C4-2B (cell line): ENCODE measurements at regions not wholly inside any gene's neighbourhood (a gene's known extent, or its start where the extent isn't known, plus 50 kb on each side); places are given as distances from the start of the nearest gene placed in this dataset.

Source experiments
- H3K27ac ChIP-seq: fragments of 450-650 bp; 2 replicates; pipeline ENCODE4 v1.5.1; 2017
- ZFX ChIP-seq: fragments of 450-650 bp; IDR thresholded peaks from 2 replicates; pipeline ENCODE4 v1.6.1; 2017
- TF ChIP-seq, protein P1 (sequence below): fragments of 450-650 bp; conservative IDR thresholded peaks from 2 replicates; pipeline ENCODE4 v1.5.1; 2017; ENCODE audit warnings: mild to moderate bottlenecking

- TF ChIP-seq, protein P1, sequence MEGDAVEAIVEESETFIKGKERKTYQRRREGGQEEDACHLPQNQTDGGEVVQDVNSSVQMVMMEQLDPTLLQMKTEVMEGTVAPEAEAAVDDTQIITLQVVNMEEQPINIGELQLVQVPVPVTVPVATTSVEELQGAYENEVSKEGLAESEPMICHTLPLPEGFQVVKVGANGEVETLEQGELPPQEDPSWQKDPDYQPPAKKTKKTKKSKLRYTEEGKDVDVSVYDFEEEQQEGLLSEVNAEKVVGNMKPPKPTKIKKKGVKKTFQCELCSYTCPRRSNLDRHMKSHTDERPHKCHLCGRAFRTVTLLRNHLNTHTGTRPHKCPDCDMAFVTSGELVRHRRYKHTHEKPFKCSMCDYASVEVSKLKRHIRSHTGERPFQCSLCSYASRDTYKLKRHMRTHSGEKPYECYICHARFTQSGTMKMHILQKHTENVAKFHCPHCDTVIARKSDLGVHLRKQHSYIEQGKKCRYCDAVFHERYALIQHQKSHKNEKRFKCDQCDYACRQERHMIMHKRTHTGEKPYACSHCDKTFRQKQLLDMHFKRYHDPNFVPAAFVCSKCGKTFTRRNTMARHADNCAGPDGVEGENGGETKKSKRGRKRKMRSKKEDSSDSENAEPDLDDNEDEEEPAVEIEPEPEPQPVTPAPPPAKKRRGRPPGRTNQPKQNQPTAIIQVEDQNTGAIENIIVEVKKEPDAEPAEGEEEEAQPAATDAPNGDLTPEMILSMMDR, result no peak
- no peak for TF ChIP-seq ZFX
Measured at GRCh38 chr4:151611960-151612359, 148.8 kb downstream of the GATB start.

GRCh38 chr4:151613290-151613689, 147.5 kb downstream of the GATB start:
- TF ChIP-seq, protein P1, result no peak
- TF ChIP-seq ZFX, result no peak
- H3K27ac ChIP-seq, result no peak overlapping the region

More at GRCh38 chr4:151611960-151612359, 148.8 kb downstream of the GATB start:
- H3K27ac ChIP-seq, result no peak overlapping the region

DNA sequence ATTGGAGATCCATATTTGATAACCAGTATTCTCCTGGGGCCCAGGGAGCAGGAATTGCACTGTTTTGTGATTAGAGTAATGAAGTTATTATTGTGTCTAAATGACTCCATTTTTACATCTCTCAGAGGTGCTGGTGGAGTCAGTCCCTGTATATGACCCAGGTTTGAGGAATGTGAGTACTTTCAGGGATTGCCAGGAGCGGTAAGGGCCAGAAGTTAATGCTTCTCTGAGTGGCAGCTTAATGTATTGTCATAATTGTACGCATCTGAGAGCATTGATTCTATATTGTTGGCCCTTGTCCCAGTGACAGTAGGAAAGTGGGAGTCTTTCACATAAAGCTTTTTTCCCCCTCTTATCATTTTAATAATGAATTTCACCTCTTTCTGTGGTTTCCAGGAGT, 146.2 kb downstream of the GATB start:
- no peak overlapping the region for H3K27ac ChIP-seq
- TF ChIP-seq, protein P1, result no peak

- no peak overlapping the region for H3K27ac ChIP-seq
- TF ChIP-seq, protein P1, result no peak
- no peak for TF ChIP-seq ZFX
Measured at GRCh38 chr4:151618858-151619257, 141.9 kb downstream of the GATB start.

- TF ChIP-seq ZFX, result no peak
- TF ChIP-seq, protein P1, result no peak
Measured at GRCh38 chr4:151620066-151620465, 140.7 kb downstream of the GATB start.

More at GRCh38 chr4:151620066-151620465, 140.7 kb downstream of the GATB start:
- H3K27ac ChIP-seq, result no peak overlapping the region
